Omental fat pad (tissue), 3 donors: ENCODE measurements at regions not wholly inside any gene's neighbourhood (a gene's known extent, or its start where the extent isn't known, plus 50 kb on each side); places are given as distances from the start of the nearest gene placed in this dataset.
"Not testable (repeated sequence)": the region's sequence is repeated elsewhere in the genome, so short reads cannot be mapped to it uniquely, and the experiment has no call there.

Experiments used
- ATAC-seq: fragments of 150-250 bp; one replicate; pipeline ENCODE4 v1.9.1; 2016; ENCODE audit warnings: mild to moderate bottlenecking, moderate library complexity; ENCODE audit not compliant: low FRiP score
- DNase-seq: peaks from one replicate; pipeline ENCODE4 v3.0.0-alpha.2; 2019; ENCODE audit warnings: low spot score
- TF ChIP-seq, protein P1 (sequence below), 3 donors: fragments of 450-650 bp; IDR thresholded peaks; one replicate each; pipeline ENCODE4 v1.5.1; 2016 to 2017; ENCODE audit warnings: antibody characterized with exemption in 3 of 3, mild to moderate bottlenecking in 3 of 3, moderate library complexity in 2 of 3

DNA sequence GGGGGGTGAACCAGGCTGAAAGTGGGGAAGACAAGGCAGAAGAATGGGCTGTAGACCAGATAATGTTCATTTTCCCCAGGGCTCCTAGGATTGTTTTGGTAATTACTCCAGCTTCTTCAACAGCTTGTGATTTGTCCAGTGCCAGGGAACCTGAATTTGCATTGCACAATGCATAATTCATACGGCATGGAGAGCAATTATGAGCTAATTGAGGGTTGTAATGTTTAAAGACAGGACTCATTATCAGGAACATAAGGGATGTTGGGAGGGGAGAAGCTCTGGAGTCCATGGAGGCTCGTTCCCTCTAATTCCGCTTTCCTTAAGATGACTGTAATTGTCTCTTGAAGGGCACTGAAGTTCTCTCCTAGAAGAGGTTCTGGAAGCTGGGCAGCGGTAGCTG lies 405.0 kb upstream of the ZMIZ1 start:
- DNase-seq (no peak), ATAC-seq (no peak)

DNA sequence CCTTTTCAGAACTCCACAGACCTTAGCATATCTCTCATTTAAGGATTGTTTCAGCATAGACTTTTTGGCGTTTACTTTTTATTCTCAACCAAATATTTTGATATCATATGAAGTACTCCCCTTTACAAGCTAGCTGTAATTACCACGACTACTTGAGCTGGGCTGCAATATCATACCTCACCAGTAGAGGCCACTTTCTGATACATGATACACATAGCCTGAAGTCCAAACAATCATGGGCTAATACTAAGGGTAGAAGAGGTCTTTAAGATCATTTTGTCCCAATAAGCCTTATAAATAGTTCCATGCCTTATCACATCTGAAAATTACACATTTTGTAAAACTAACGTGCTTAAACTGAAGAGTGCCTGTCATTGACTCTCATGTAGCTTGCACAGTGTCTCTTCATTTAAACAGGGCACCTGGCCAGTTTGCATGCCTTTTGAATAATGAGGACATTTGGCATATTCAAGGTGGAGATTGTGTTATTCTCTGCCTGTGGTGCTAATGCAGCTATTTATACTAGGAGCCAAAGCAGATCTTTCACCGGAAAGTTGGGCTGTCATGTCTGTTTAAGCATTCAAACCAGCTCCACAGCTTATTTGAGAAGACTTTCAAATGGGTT lies 403.7 kb upstream of the ZMIZ1 start:
- TF ChIP-seq, protein P1, sequence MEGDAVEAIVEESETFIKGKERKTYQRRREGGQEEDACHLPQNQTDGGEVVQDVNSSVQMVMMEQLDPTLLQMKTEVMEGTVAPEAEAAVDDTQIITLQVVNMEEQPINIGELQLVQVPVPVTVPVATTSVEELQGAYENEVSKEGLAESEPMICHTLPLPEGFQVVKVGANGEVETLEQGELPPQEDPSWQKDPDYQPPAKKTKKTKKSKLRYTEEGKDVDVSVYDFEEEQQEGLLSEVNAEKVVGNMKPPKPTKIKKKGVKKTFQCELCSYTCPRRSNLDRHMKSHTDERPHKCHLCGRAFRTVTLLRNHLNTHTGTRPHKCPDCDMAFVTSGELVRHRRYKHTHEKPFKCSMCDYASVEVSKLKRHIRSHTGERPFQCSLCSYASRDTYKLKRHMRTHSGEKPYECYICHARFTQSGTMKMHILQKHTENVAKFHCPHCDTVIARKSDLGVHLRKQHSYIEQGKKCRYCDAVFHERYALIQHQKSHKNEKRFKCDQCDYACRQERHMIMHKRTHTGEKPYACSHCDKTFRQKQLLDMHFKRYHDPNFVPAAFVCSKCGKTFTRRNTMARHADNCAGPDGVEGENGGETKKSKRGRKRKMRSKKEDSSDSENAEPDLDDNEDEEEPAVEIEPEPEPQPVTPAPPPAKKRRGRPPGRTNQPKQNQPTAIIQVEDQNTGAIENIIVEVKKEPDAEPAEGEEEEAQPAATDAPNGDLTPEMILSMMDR (IDR thresholded peaks at IDR 0.05): no peak
- no peak for DNase-seq
- no peak for ATAC-seq

More for the DNA sequence above, 405.0 kb upstream of the ZMIZ1 start:
- TF ChIP-seq, protein P1 (IDR thresholded peaks at IDR 0.05): no peak

DNA sequence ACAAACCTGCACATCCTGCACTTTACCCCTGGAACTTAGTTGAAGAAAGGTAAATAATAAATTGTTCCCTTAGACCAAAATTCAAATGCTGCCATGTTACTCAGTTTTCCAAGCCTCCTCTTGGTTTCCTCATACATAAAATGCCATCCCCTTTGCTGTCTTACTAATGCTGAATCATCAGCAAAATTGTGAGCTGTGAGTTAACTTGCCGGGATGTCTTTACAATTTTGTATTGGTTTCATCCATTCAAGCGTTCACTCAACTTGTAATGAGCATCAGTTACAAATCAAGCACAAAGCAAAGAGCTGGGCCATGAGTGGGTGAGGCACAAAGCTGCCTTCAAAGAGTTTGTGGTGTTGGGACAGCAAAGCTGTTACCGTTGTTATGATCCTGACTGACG lies 395.8 kb upstream of the ZMIZ1 start:
- TF ChIP-seq, protein P1 (IDR thresholded peaks at IDR 0.05): no peak
- DNase-seq: no peak
- ATAC-seq: no peak

DNA sequence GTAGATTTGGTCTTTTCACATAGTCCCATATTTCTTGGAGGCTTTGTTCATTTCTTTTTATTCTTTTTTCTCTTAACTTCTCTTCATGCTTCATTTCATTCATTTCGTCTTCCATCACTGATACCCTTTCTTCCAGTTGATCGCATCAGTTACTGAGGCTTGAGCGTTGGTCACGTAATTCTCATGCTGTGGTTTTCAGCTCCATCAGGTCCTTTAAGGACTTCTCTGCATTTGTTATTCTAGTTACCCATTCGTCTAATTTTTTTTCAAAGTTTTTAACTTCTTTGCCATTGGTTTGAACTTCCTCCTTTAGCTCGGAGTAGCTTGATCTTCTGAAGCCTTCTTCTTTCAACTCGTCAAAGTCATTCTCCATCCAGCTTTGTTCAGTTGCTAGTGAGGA lies 387.6 kb upstream of the ZMIZ1 start:
- DNase-seq, ATAC-seq: not testable (repeated sequence)

DNA sequence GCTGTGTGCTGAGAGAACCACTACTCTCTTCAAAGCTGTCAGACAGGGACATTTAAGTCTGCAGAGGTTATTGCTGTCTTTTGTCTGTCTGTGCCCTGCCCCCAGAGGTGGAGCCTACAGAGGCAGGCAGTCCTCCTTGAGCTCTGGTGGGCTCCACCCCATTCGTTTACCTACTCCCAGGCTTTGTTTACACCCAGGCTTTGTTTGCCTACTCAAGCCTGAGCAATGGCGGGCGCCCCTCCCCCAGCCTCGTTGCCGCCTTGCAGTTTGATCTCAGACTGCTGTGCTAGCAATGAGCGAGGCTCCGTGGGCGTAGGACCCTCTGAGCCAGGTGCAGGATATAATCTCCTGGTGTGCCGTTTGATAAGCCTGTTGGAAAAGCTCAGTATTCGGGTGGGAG lies 386.8 kb upstream of the ZMIZ1 start:
- not testable (repeated sequence) for DNase-seq, ATAC-seq

DNA sequence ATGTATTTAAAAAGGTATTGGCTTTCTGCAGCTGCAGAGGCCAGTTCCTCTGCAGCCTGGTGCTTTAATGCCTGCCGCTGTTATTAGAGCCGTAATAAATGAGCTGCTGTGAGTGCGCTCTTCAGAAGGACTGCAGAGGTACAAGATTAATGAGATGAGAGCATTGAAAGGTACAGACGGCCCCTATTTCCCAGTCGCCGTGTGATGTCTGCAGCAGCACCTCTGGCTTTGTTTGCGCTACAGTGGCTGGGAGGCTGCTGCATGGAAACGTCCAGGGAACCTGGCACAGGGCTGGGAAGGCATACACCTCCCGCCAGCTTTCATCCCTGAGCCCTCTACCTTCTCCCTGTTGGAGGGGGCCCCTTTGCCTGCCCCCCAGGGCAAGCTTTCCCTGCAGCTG lies 383.8 kb upstream of the ZMIZ1 start:
- DNase-seq: no peak
- TF ChIP-seq, protein P1 (IDR thresholded peaks at IDR 0.05): no peak
- ATAC-seq: no peak

DNA sequence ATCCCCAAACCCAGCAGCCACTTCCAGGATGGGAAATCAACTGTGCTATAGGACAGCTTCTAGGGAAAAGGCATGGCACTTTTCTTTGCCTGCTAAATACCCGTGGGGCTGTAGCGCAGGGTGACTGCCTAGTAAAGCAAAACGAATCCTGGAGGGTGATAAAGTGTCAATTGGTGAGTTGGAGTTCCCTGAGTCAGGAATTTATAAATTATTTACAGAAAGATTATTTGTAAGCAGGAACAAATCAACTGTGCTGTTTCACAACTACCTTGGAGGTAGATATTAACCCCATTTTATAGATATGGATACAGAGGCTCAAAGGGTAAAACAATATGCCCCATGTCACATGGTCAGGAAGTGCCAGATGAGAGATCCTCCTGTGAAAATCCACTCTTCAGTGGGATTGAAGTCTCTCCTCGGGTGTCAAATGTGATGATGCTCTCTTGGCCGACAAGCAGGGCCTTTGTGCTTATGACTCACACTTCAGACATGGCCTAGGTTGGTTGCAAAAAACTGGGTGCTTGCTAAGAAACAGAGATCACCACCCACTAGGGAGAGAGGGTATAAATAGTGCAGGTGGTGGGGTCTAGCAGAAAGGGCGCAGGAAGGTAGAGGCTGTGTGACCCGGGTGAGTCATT lies 383.2 kb upstream of the ZMIZ1 start:
- no peak for ATAC-seq

More for the DNA sequence above, 383.2 kb upstream of the ZMIZ1 start:
- TF ChIP-seq, protein P1 (IDR thresholded peaks at IDR 0.05): no peak
- no peak for DNase-seq
